SK-N-SH (cell line): ENCODE measurements at regions not wholly inside any gene's neighbourhood (a gene's known extent, or its start where the extent isn't known, plus 50 kb on each side); places are given as distances from the start of the nearest gene placed in this dataset.

Experiments used
- CTCF ChIA-PET: fragments of 300-600, 350-600 bp; formaldehyde crosslinking; extraction: SDS; loops from one replicate; lab custom pipeline; 2021; lab: Yijun Ruan, JAX
- POLR2A ChIA-PET: fragments of 350-600 bp; sonication (Branson Sonifier 250); formaldehyde crosslinking; extraction: SDS; loops from one replicate; lab custom pipeline; 2020; ENCODE audit warnings: antibody characterized with exemption, inconsistent platforms; lab: Yijun Ruan, JAX
- DNase-seq: peaks from one replicate; pipeline ENCODE4 v3.0.0; 2012
- H2AFZ ChIP-seq: fragments of 200-600 bp; sonication (generic); 2 replicates; pipeline ENCODE4 v1.8.1; 2016; ENCODE audit warnings: antibody characterized with exemption, mild to moderate bottlenecking, low read depth
- H3F3A ChIP-seq: fragments of 200-600 bp; sonication (generic); replicated peaks from 2 replicates; pipeline ENCODE3; 2016; ENCODE audit warnings: antibody characterized with exemption, mild to moderate bottlenecking; ENCODE audit not compliant: insufficient read depth
- H3K27ac ChIP-seq, 2 experiments: fragments of 200-500 bp in 1 of 2; fragments of 200-600 bp in 1 of 2; sonication (Bioruptor generic) in 1 of 2; sonication (generic), shearing (Covaris generic) in 1 of 2; 2 replicates each; pipeline versions ENCODE4 v1.5.1 to v1.6.1; 2014 to 2016; ENCODE audit warnings: low read depth in 2 of 2, inconsistent platforms in 1 of 2, low read length in 1 of 2, mild to moderate bottlenecking in 1 of 2, mixed read lengths in 1 of 2
- H3K27me3 ChIP-seq: fragments of 200-600 bp; sonication (generic), shearing (Covaris generic); 2 replicates; pipeline ENCODE4 v1.6.1; 2016; ENCODE audit warnings: mixed run types; ENCODE audit not compliant: insufficient read depth
- H3K36me3 ChIP-seq, 2 experiments: fragments of 200-500 bp in 1 of 2; fragments of 200-600 bp in 1 of 2; sonication (Bioruptor generic) in 1 of 2; sonication (generic) in 1 of 2; replicated peaks in 1 of 2; 2 replicates each; pipeline versions ENCODE3 to v1.5.1; 2014 to 2016; ENCODE audit warnings: low read length in 1 of 2, mild to moderate bottlenecking in 1 of 2; ENCODE audit not compliant: insufficient read depth in 2 of 2, control insufficient read depth in 1 of 2
- H3K4me1 ChIP-seq, 2 experiments: fragments of 200-500 bp in 1 of 2; fragments of 200-600 bp in 1 of 2; sonication (Bioruptor generic) in 1 of 2; sonication (generic), shearing (Covaris generic) in 1 of 2; 2 replicates each; pipeline versions ENCODE4 v1.5.1 to v1.6.1; 2014 to 2016; ENCODE audit warnings: low read depth in 1 of 2, low read length in 1 of 2, mixed run types in 1 of 2; ENCODE audit not compliant: insufficient read depth in 2 of 2, control insufficient read depth in 1 of 2
- H3K4me2 ChIP-seq: fragments of 200-600 bp; sonication (generic), shearing (Covaris generic); 2 replicates; pipeline ENCODE4 v1.6.1; 2017; ENCODE audit warnings: mixed run types
- H3K4me3 ChIP-seq, 2 experiments: fragments of 200-500 bp in 1 of 2; fragments of 200-600 bp in 1 of 2; sonication (Bioruptor generic) in 1 of 2; sonication (generic), shearing (Covaris generic) in 1 of 2; 2 replicates each; pipeline versions ENCODE4 v1.5.1 to v1.8.1; 2014 to 2016; ENCODE audit warnings: low read depth in 2 of 2, inconsistent platforms in 1 of 2, low read length in 1 of 2, mild to moderate bottlenecking in 1 of 2, mixed read lengths in 1 of 2, moderate library complexity in 1 of 2
- H3K79me2 ChIP-seq: fragments of 200-600 bp; sonication (generic); 2 replicates; pipeline ENCODE4 v1.8.1; 2017; ENCODE audit warnings: mild to moderate bottlenecking; ENCODE audit not compliant: insufficient read depth
- H3K9ac ChIP-seq: fragments of 200-600 bp; sonication (generic); 2 replicates; pipeline ENCODE4 v1.6.1; 2017; ENCODE audit warnings: mixed run types
- H3K9me2 ChIP-seq: fragments of 200-600 bp; sonication (generic); 2 replicates; pipeline ENCODE4 v1.6.1; 2017; ENCODE audit warnings: mixed run types
- H3K9me3 ChIP-seq: fragments of 200-600 bp; sonication (generic); 2 replicates; pipeline ENCODE4 v1.6.1; 2017; ENCODE audit warnings: mixed run types, mild to moderate bottlenecking, moderate library complexity
- H4K20me1 ChIP-seq: fragments of 200-600 bp; sonication (generic); 2 replicates; pipeline ENCODE4 v1.6.1; 2017; ENCODE audit warnings: mild to moderate bottlenecking, mixed run types; ENCODE audit not compliant: insufficient read depth
- CHD2 ChIP-seq: fragments of 150-350 bp; IDR thresholded peaks from 2 replicates; pipeline ENCODE4 v1.6.1; 2018; ENCODE audit warnings: low read length; ENCODE audit not compliant: partially characterized antibody
- ELF1 ChIP-seq: IDR thresholded peaks from 2 replicates; pipeline ENCODE4 v1.4.0; 2012
- EP300 ChIP-seq, 2 experiments: IDR thresholded peaks; 2 replicates each; pipeline versions ENCODE4 v1.4.0 to v1.6.1; 2012; ENCODE audit warnings: borderline replicate concordance in 1 of 2, low read depth in 1 of 2, low read length in 1 of 2
- EZH2phosphoT487 ChIP-seq: fragments of 200-600 bp; sonication (generic); IDR thresholded peaks from 2 replicates; pipeline ENCODE4 v1.6.1; 2017; ENCODE audit warnings: low read depth, mixed run types, mild to moderate bottlenecking, antibody characterized with exemption, moderate library complexity, borderline replicate concordance
- FOXJ3 ChIP-seq: sonication (generic); formaldehyde crosslinking; IDR thresholded peaks from 2 replicates; pipeline ENCODE4 v1.5.1; 2020; ENCODE audit warnings: mild to moderate bottlenecking, missing genetic modification reagents
- GATA2 ChIP-seq: sonication (generic); formaldehyde crosslinking; IDR thresholded peaks from 2 replicates; pipeline ENCODE4 v1.5.0; 2020; ENCODE audit warnings: mild to moderate bottlenecking, missing genetic modification reagents
- JUND ChIP-seq: IDR thresholded peaks from 2 replicates; pipeline ENCODE4 v1.4.0; 2012
- NFIC ChIP-seq: IDR thresholded peaks from 2 replicates; pipeline ENCODE4 v1.4.0; 2012; ENCODE audit warnings: borderline replicate concordance
- NRF1 ChIP-seq: IDR thresholded peaks from 2 replicates; pipeline ENCODE4 v1.6.1; 2012; ENCODE audit warnings: low read depth, mild to moderate bottlenecking, low read length
- RXRA ChIP-seq: IDR thresholded peaks from 2 replicates; pipeline ENCODE4 v1.4.0; 2012; ENCODE audit warnings: low read depth, mild to moderate bottlenecking, borderline replicate concordance
- SIN3A ChIP-seq: IDR thresholded peaks from 2 replicates; pipeline ENCODE4 v1.6.1; 2012; ENCODE audit warnings: low read depth, mild to moderate bottlenecking, low read length, moderate library complexity, borderline replicate concordance
- TAF1 ChIP-seq: IDR thresholded peaks from 2 replicates; pipeline ENCODE4 v1.6.1; 2012; ENCODE audit warnings: low read depth, mild to moderate bottlenecking, low read length, moderate library complexity, borderline replicate concordance
- TCF12 ChIP-seq: IDR thresholded peaks from 2 replicates; pipeline ENCODE4 v1.4.0; 2012
- TEAD4 ChIP-seq: IDR thresholded peaks from 2 replicates; pipeline ENCODE4 v1.4.0; 2012; ENCODE audit warnings: mild to moderate bottlenecking, borderline replicate concordance; ENCODE audit not compliant: insufficient read depth
- WGBS: methylation state at CpG from one replicate; pipeline ENCODE4 v1.1.6; 2017; ENCODE audit warnings: low lambda C conversion rate; 5-methylcytosine and 5-hydroxymethylcytosine counted together
- TF ChIP-seq, protein P1 (sequence below): IDR thresholded peaks from 2 replicates; pipeline ENCODE4 v1.4.0; 2012; ENCODE audit warnings: low read depth, borderline replicate concordance
- TF ChIP-seq, protein P2 (sequence below): IDR thresholded peaks from 2 replicates; pipeline ENCODE4; 2012
- TF ChIP-seq, protein P3 (sequence below): fragments of 150-350 bp; IDR thresholded peaks from 2 replicates; pipeline ENCODE4 v1.6.1; 2016; ENCODE audit warnings: mild to moderate bottlenecking, low read depth, low read length

DNA sequence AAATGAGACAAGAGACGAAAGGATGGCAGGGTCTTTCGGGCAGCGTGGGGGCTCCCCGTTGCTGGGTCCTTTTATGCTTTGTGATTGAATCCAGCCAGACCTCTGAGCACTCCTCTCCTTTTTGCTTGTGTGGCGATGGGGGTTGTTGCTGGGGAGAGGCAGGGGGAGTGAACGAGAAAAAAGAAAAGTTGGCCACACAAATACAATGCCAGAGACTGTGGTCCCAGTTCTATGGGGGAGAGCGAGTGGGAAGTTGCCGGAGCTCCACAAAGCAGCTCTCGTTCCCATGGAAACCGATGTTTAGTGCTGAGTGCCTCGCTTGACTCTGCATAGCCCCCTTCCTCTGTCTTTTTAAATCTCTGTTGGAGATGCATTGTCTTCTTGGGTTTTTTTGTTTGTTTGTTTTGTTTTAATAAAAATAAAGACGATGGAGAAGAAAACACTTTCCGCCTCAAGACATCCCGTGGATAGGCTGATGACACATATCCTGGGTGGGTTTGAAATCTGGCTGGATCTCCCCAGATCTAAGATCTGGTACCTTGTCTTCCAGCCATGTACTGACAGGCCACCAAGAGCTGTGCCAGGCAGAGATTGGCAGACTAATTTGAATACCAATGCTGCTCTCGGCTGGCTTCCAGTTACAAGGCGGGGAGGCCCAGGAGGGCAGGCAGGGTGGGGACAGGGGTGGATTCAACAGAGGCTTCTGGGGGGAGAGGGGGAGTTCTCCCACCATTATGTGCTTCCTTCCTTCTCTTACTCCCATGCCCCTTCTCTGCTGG is 529.3 kb downstream of the QKI start:
- Histone ChIP-seq H3K79me2 (no peaks in the 10 kb centered on the region), H3K36me3 (no peaks in the 10 kb centered on the region), H3K27me3 (no peaks in the 10 kb centered on the region), H3K4me1 (no peaks in the 10 kb centered on the region), H3K9ac (no peak overlapping the region), H2AFZ (no peak overlapping the region), H3K9me3 (no peaks in the 10 kb centered on the region), H3K9me2 (no peaks in the 10 kb centered on the region), H3K4me2 (no peak overlapping the region), H3F3A (no peaks in the 10 kb centered on the region), H3K4me3 (no peak overlapping the region), H4K20me1 (no peaks in the 10 kb centered on the region), H3K27ac (no peak overlapping the region)
- ChIA-PET CTCF (interaction anchor here (0.6 to 1.3 kb wide), 2 partner anchors 12 to 17 kb away, joined by 3 read pairs; no protein-coding TSS in a partner anchor), POLR2A (no interaction called here)
- 56% methylated on average over 15 of the region's 16 CpGs for WGBS
- no peak for DNase-seq
- TF ChIP-seq NFIC (no peak), RXRA (no peak), TAF1 (no peak), NRF1 (no peak), EP300 (IDR thresholded peaks at IDR 0.05; ENCODE audit: borderline replicate concordance in 1 of 2, low read depth in 1 of 2, low read length in 1 of 2) (no peak), JUND (no peak), SIN3A (no peak), ELF1 (no peak), FOXJ3 (CRISPR knock-in tag) (no peak), CHD2 (no peak)
- TF ChIP-seq, protein P1, sequence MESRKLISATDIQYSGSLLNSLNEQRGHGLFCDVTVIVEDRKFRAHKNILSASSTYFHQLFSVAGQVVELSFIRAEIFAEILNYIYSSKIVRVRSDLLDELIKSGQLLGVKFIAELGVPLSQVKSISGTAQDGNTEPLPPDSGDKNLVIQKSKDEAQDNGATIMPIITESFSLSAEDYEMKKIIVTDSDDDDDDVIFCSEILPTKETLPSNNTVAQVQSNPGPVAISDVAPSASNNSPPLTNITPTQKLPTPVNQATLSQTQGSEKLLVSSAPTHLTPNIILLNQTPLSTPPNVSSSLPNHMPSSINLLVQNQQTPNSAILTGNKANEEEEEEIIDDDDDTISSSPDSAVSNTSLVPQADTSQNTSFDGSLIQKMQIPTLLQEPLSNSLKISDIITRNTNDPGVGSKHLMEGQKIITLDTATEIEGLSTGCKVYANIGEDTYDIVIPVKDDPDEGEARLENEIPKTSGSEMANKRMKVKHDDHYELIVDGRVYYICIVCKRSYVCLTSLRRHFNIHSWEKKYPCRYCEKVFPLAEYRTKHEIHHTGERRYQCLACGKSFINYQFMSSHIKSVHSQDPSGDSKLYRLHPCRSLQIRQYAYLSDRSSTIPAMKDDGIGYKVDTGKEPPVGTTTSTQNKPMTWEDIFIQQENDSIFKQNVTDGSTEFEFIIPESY = no peak
- TF ChIP-seq, protein P2, sequence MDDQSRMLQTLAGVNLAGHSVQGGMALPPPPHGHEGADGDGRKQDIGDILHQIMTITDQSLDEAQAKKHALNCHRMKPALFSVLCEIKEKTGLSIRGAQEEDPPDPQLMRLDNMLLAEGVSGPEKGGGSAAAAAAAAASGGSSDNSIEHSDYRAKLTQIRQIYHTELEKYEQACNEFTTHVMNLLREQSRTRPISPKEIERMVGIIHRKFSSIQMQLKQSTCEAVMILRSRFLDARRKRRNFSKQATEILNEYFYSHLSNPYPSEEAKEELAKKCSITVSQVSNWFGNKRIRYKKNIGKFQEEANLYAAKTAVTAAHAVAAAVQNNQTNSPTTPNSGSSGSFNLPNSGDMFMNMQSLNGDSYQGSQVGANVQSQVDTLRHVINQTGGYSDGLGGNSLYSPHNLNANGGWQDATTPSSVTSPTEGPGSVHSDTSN = no peak
- TF ChIP-seq, protein P3, sequence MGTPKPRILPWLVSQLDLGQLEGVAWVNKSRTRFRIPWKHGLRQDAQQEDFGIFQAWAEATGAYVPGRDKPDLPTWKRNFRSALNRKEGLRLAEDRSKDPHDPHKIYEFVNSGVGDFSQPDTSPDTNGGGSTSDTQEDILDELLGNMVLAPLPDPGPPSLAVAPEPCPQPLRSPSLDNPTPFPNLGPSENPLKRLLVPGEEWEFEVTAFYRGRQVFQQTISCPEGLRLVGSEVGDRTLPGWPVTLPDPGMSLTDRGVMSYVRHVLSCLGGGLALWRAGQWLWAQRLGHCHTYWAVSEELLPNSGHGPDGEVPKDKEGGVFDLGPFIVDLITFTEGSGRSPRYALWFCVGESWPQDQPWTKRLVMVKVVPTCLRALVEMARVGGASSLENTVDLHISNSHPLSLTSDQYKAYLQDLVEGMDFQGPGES = no peak

DNA sequence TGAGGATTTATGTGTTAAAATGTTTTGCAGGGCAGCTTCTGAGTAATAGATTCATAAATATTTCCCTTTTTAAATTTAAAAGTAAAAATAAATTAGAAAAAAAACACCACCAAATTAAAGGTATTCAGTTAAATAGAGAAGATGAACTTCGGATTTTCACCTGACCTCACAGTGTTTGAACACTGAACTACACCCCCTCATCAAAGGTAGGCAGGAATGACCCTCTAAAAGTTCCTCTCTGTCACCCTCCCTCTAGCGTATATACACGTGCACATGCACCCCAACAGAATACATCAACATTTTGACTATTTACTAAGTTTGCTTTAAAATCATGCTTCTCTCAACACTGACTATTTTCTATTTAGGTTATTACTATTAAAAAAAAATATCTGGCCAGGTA is 528.3 kb downstream of the QKI start:
- H3K4me2 ChIP-seq = no peak overlapping the region
- H3K9me2 ChIP-seq = no peaks in the 10 kb centered on the region
- POLR2A ChIA-PET = no interaction called here
- no peaks in the 10 kb centered on the region for H3K4me1 ChIP-seq
- H3K36me3 ChIP-seq = no peaks in the 10 kb centered on the region
- no peaks in the 10 kb centered on the region for H4K20me1 ChIP-seq
- no peak overlapping the region for H3K9ac ChIP-seq
- no peak overlapping the region for H3K27ac ChIP-seq
- WGBS = 48% methylated on average over 3 of the region's 3 CpGs
- H3K79me2 ChIP-seq = no peaks in the 10 kb centered on the region
- H3K4me3 ChIP-seq = no peak overlapping the region
- H2AFZ ChIP-seq = no peak overlapping the region
- TF ChIP-seq FOXJ3 (CRISPR knock-in tag) (no peak), GATA2 (CRISPR knock-in tag) (no peak), TCF12 (no peak), RXRA (no peak), EZH2phosphoT487 (no peak), TEAD4 (no peak), JUND (no peak)
- TF ChIP-seq, protein P2 = no peak
- H3F3A ChIP-seq = no peaks in the 10 kb centered on the region
- no peak for DNase-seq
- CTCF ChIA-PET = interaction anchor here (1.2 kb wide), 1 partner anchor 514 kb away, joined by 3 read pairs; no protein-coding TSS in a partner anchor
- H3K9me3 ChIP-seq = no peaks in the 10 kb centered on the region
- no peaks in the 10 kb centered on the region for H3K27me3 ChIP-seq
